Endothelial cell of umbilical vein (primary cell): ENCODE measurements at regions not wholly inside any gene's neighbourhood (a gene's known extent, or its start where the extent isn't known, plus 50 kb on each side); places are given as distances from the start of the nearest gene placed in this dataset.

Experiments
- BruUV-seq: library from RNA; stranded (reverse); fragments of 400-500 nt; replicated peaks from 2 replicates; lab custom pipeline; 2021; lab: Mats Ljungman, UMichigan
- CTCF ChIA-PET: fragments of 300-600, 350-600 bp; sonication (Branson Sonifier 250); formaldehyde crosslinking; loops from one replicate; lab custom pipeline; 2021; ENCODE audit warnings: antibody characterized with exemption, inconsistent platforms; lab: Charles Lee
- POLR2A ChIA-PET: fragments of 300-600, 350-600 bp; sonication (Branson Sonifier 250); formaldehyde crosslinking; loops from one replicate; lab custom pipeline; 2021; ENCODE audit warnings: antibody characterized with exemption, inconsistent platforms; lab: Charles Lee
- DNase-seq: peaks from one replicate; pipeline ENCODE4 v3.0.0-alpha.2; 2011; ENCODE audit warnings: low read depth, low spot score
- FAIRE-seq: peaks from 2 replicates; lab custom pipeline; 2011; peaks lifted over from hg19 to GRCh38; lab: Jason Lieb, UNC
- H2AFZ ChIP-seq: 2 replicates; pipeline ENCODE4 v1.6.0; 2012; ENCODE audit warnings: low read depth, low read length, control low read depth, inconsistent platforms
- H3K27ac ChIP-seq: 2 replicates; pipeline ENCODE4 v1.5.1; 2011; ENCODE audit warnings: low read depth, mild to moderate bottlenecking, control low read depth, low read length, moderate library complexity; ENCODE audit not compliant: insufficient read depth
- H3K27me3 ChIP-seq, 2 experiments: 2 replicates each; pipeline versions ENCODE4 v1.6.0 to v1.6.1; 2011; ENCODE audit warnings: low read length in 2 of 2, mixed read lengths in 1 of 2; ENCODE audit not compliant: control insufficient read depth in 2 of 2, insufficient read depth in 2 of 2
- H3K36me3 ChIP-seq, 2 experiments: 2 replicates in 1 of 2; 3 replicates in 1 of 2; pipeline ENCODE4 v1.5.1; 2011; ENCODE audit warnings: low read length in 2 of 2, mild to moderate bottlenecking in 1 of 2, moderate library complexity in 1 of 2; ENCODE audit not compliant: control insufficient read depth in 2 of 2, insufficient read depth in 2 of 2; ENCODE audit errors: extremely low read depth in 1 of 2
- H3K4me1 ChIP-seq: 3 replicates; pipeline ENCODE4 v1.5.1; 2011; ENCODE audit warnings: mild to moderate bottlenecking, low read length; ENCODE audit not compliant: control insufficient read depth, insufficient read depth; ENCODE audit errors: extremely low read depth
- H3K4me2 ChIP-seq: 2 replicates; pipeline ENCODE4 v1.6.1; 2011; ENCODE audit warnings: low read length, control low read depth, mixed read lengths; ENCODE audit not compliant: insufficient read depth
- H3K4me3 ChIP-seq, 3 experiments: fragments of 200-600 bp in 1 of 3; sonication (generic), shearing (Covaris generic) in 1 of 3; replicated peaks in 1 of 3; 2 replicates each; pipeline ENCODE4 v1.5.1; 2011 to 2016; ENCODE audit warnings: control low read depth in 3 of 3, low read length in 3 of 3, mild to moderate bottlenecking in 2 of 3, inconsistent platforms in 1 of 3, low read depth in 1 of 3, moderate library complexity in 1 of 3; ENCODE audit not compliant: insufficient read depth in 1 of 3
- H3K79me2 ChIP-seq: 2 replicates; pipeline ENCODE4 v1.6.0; 2012; ENCODE audit warnings: low read length, inconsistent platforms; ENCODE audit not compliant: control insufficient read depth, insufficient read depth
- H3K9ac ChIP-seq: replicated peaks from 2 replicates; pipeline ENCODE3; 2011; ENCODE audit warnings: low read length, control low read depth; ENCODE audit not compliant: insufficient read depth; ENCODE audit errors: extremely low read depth
- H3K9me1 ChIP-seq: replicated peaks from 3 replicates; pipeline ENCODE4 v1.6.0; 2011; ENCODE audit warnings: mild to moderate bottlenecking, low read length; ENCODE audit not compliant: control insufficient read depth, insufficient read depth; ENCODE audit errors: extremely low read depth
- H3K9me3 ChIP-seq: replicated peaks from 2 replicates; pipeline ENCODE4 v1.5.1; 2012; ENCODE audit warnings: low read length, inconsistent platforms; ENCODE audit not compliant: control insufficient read depth, insufficient read depth
- H4K20me1 ChIP-seq: replicated peaks from 2 replicates; pipeline ENCODE3; 2011; ENCODE audit warnings: mild to moderate bottlenecking, low read length; ENCODE audit not compliant: control insufficient read depth, insufficient read depth; ENCODE audit errors: extremely low read depth
- EZH2 ChIP-seq: IDR thresholded peaks from 2 replicates; pipeline ENCODE4 v1.6.1; 2012; ENCODE audit warnings: borderline replicate concordance, low read depth, mild to moderate bottlenecking, moderate library complexity, low read length, inconsistent platforms; ENCODE audit not compliant: severe bottlenecking
- FOS ChIP-seq: IDR thresholded peaks from 2 replicates; pipeline ENCODE4 v1.6.1; 2011; ENCODE audit warnings: mild to moderate bottlenecking, low read length, moderate library complexity, borderline replicate concordance; ENCODE audit not compliant: insufficient read depth
- GATA2 ChIP-seq: IDR thresholded peaks from 2 replicates; pipeline ENCODE4 v1.7.0; 2011; ENCODE audit warnings: low read depth, mild to moderate bottlenecking, moderate library complexity, mixed read lengths, low read length; ENCODE audit not compliant: insufficient read length, insufficient read depth
- JUN ChIP-seq: IDR thresholded peaks from 2 replicates; pipeline ENCODE4 v1.6.1; 2011; ENCODE audit warnings: borderline replicate concordance, low read depth; ENCODE audit not compliant: insufficient read length, insufficient read depth
- MYC ChIP-seq: IDR thresholded peaks from one replicate; pipeline ENCODE4 v1.6.1; 2011; ENCODE audit warnings: mild to moderate bottlenecking, low read depth, low read length
- POLR2A ChIP-seq: IDR thresholded peaks from 2 replicates; pipeline ENCODE4 v1.6.1; 2012; ENCODE audit warnings: low read depth, mild to moderate bottlenecking, control low read depth, low read length
- POLR2AphosphoS5 ChIP-seq: IDR thresholded peaks from 2 replicates; pipeline ENCODE4 v1.6.1; 2012; ENCODE audit warnings: low read depth, mild to moderate bottlenecking, control low read depth, low read length, moderate library complexity; ENCODE audit not compliant: insufficient read depth
- dilution Hi-C: fragments of 300-500 bp; cut with MboI; formaldehyde crosslinking; loops from one replicate; pipeline ENCODE4 v1.15.0; 2019; ENCODE audit warnings: low sequenced_read_pairs; ENCODE audit not compliant: extremely low pct_ligation_motif_present
- intact Hi-C: fragments of 100-400 bp; cut with micrococcal nuclease; formaldehyde crosslinking; loops from one replicate; pipeline ENCODE4 v1.10.0; 2022
- TF ChIP-seq, protein P1 (sequence below): IDR thresholded peaks from 2 replicates; pipeline ENCODE4 v1.6.1; 2011; ENCODE audit not compliant: insufficient read depth, insufficient read length
- TF ChIP-seq, protein P2 (sequence below), 2 donors: IDR thresholded peaks; 1 replicate in 1 of 2; 2 replicates in 1 of 2; pipeline ENCODE4 v1.5.1; 2011; ENCODE audit warnings: low read length in 2 of 2, mild to moderate bottlenecking in 2 of 2, moderate library complexity in 2 of 2, control low read depth in 1 of 2, inconsistent platforms in 1 of 2, low read depth in 1 of 2; ENCODE audit not compliant: insufficient read depth in 1 of 2; ENCODE audit errors: extremely low read depth in 1 of 2

DNA sequence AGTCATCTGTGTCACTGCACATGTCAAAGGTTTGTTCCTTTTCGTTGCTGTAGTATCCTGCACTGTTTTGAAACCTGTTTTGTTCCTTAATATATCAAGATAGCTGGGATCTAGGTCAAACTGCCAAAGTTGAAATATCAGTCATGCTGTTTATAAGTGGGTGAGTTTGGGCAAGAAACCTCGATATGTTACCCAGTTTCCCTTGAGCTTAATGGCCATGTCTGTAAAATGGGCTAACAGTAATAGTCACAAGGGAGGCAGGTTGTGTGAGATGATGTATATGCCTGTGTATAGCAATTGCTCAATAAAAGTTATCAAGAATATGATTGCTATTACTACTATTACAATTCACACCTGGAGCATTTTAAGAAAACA is 57.1 kb downstream of the BHLHE40 start:
- CTCF ChIA-PET = interaction anchor here (1.2 to 1.7 kb wide), 6 partner anchors 9 to 325 kb away, joined by 3 to 10 read pairs (median 5); no protein-coding TSS in a partner anchor

More for the DNA sequence above, 57.1 kb downstream of the BHLHE40 start:
- intact Hi-C loops (no loop called here), dilution Hi-C loops (no loop called here)
- no peaks in the 10 kb centered on the region for H3K36me3 ChIP-seq
- no peaks in the 10 kb centered on the region for H3K4me1 ChIP-seq
- POLR2A ChIA-PET = no interaction called here
- no peak for DNase-seq
- no peak overlapping the region for H3K4me3 ChIP-seq
- no peak overlapping the region for H2AFZ ChIP-seq
- H3K4me2 ChIP-seq = no peak overlapping the region
- FAIRE-seq = no peak
- no peak overlapping the region for H3K27ac ChIP-seq
- H3K9me1 ChIP-seq = no peaks in the 10 kb centered on the region
- H3K9me3 ChIP-seq = no peaks in the 10 kb centered on the region
- H3K79me2 ChIP-seq = no peaks in the 10 kb centered on the region
- H3K27me3 ChIP-seq = no peaks in the 10 kb centered on the region
- TF ChIP-seq MYC (no peak), GATA2 (no peak), POLR2AphosphoS5 (no peak), POLR2A (no peak), EZH2 (no peak), JUN (no peak), FOS (no peak)
- TF ChIP-seq, protein P1, sequence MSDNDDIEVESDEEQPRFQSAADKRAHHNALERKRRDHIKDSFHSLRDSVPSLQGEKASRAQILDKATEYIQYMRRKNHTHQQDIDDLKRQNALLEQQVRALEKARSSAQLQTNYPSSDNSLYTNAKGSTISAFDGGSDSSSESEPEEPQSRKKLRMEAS = no peak
- TF ChIP-seq, protein P2, sequence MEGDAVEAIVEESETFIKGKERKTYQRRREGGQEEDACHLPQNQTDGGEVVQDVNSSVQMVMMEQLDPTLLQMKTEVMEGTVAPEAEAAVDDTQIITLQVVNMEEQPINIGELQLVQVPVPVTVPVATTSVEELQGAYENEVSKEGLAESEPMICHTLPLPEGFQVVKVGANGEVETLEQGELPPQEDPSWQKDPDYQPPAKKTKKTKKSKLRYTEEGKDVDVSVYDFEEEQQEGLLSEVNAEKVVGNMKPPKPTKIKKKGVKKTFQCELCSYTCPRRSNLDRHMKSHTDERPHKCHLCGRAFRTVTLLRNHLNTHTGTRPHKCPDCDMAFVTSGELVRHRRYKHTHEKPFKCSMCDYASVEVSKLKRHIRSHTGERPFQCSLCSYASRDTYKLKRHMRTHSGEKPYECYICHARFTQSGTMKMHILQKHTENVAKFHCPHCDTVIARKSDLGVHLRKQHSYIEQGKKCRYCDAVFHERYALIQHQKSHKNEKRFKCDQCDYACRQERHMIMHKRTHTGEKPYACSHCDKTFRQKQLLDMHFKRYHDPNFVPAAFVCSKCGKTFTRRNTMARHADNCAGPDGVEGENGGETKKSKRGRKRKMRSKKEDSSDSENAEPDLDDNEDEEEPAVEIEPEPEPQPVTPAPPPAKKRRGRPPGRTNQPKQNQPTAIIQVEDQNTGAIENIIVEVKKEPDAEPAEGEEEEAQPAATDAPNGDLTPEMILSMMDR (IDR thresholded peaks at IDR 0.05; ENCODE audit: extremely low read depth in 1 of 2, insufficient read depth in 1 of 2, low read depth in 1 of 2, low read length in 2 of 2) = no peak
- H4K20me1 ChIP-seq = no peaks in the 10 kb centered on the region
- H3K9ac ChIP-seq = no peak overlapping the region
- no TSS peak for BruUV-seq
